ENCODE measurements at regions not wholly inside any gene's neighbourhood (a gene's known extent, or its start where the extent isn't known, plus 50 kb on each side); places are given as distances from the start of the nearest gene placed in this dataset.

- DNase-seq (ENCODE audit: low read depth, low spot score), result no peak
- Histone ChIP-seq H3K9me3 (replicated peaks; ENCODE audit: control insufficient read depth, insufficient read depth, low read length) (no peaks in the 10 kb centered on the region), H3K4me1 (ENCODE audit: control insufficient read depth, extremely low read depth, insufficient read depth, low read length) (no peaks in the 10 kb centered on the region), H4K20me1 (replicated peaks; ENCODE audit: control insufficient read depth, extremely low read depth, insufficient read depth, low read length) (no peaks in the 10 kb centered on the region), H3K27ac (ENCODE audit: insufficient read depth, low read depth, low read length) (no peak overlapping the region), H3K4me3 (replicated peaks in 1 of 3; ENCODE audit: insufficient read depth in 1 of 3, low read depth in 1 of 3, low read length in 3 of 3) (no peak overlapping the region), H3K79me2 (ENCODE audit: control insufficient read depth, insufficient read depth, low read length) (no peaks in the 10 kb centered on the region), H3K36me3 (ENCODE audit: control insufficient read depth in 2 of 2, extremely low read depth in 1 of 2, insufficient read depth in 2 of 2, low read length in 2 of 2) (no peaks in the 10 kb centered on the region), H3K9ac (replicated peaks; ENCODE audit: extremely low read depth, insufficient read depth, low read length) (no peak overlapping the region), H3K27me3 (ENCODE audit: control insufficient read depth in 2 of 2, insufficient read depth in 2 of 2, low read length in 2 of 2) (no peaks in the 10 kb centered on the region), H2AFZ (ENCODE audit: low read depth, low read length) (no peak overlapping the region), H3K9me1 (replicated peaks; ENCODE audit: control insufficient read depth, extremely low read depth, insufficient read depth, low read length) (no peaks in the 10 kb centered on the region), H3K4me2 (ENCODE audit: insufficient read depth, low read length) (no peak overlapping the region)
- dilution Hi-C loops (cut with MboI; ENCODE audit: extremely low pct_ligation_motif_present, low sequenced_read_pairs), result no loop called here
- intact Hi-C loops (cut with micrococcal nuclease), result no loop called here
- CTCF ChIA-PET, result interaction anchor here (1.4 kb wide), 1 partner anchor 36 kb away, joined by 3 read pairs; no protein-coding TSS in a partner anchor
- no TSS peak for BruUV-seq (replicated peaks)
- no peak for FAIRE-seq
- TF ChIP-seq FOS (IDR thresholded peaks at IDR 0.05; ENCODE audit: borderline replicate concordance, insufficient read depth, low read length) (no peak), CTCF (IDR thresholded peaks at IDR 0.05; ENCODE audit: extremely low read depth in 1 of 2, insufficient read depth in 1 of 2, low read depth in 1 of 2, low read length in 2 of 2) (no peak), POLR2A (IDR thresholded peaks at IDR 0.05; ENCODE audit: low read depth, low read length) (no peak), MYC (IDR thresholded peaks at IDR 0.05; ENCODE audit: low read depth, low read length) (no peak), MAX (IDR thresholded peaks at IDR 0.05; ENCODE audit: insufficient read depth, insufficient read length) (no peak), JUN (IDR thresholded peaks at IDR 0.05; ENCODE audit: borderline replicate concordance, insufficient read depth, insufficient read length, low read depth) (no peak), EZH2 (IDR thresholded peaks at IDR 0.05; ENCODE audit: borderline replicate concordance, low read depth, low read length, severe bottlenecking) (no peak), POLR2AphosphoS5 (IDR thresholded peaks at IDR 0.05; ENCODE audit: insufficient read depth, low read depth, low read length) (no peak), GATA2 (IDR thresholded peaks at IDR 0.05; ENCODE audit: insufficient read depth, insufficient read length, low read depth, low read length) (no peak)
- POLR2A ChIA-PET, result no interaction called here
These were observed 173.1 kb upstream of the TBL1XR1 start for GRCh38 chr3:177370246-177370822.
